ENCODE measurements at regions not wholly inside any gene's neighbourhood (a gene's known extent, or its start where the extent isn't known, plus 50 kb on each side); places are given as distances from the start of the nearest gene placed in this dataset.

GRCh38 chr5:68538814-68539420 is 323.4 kb downstream of the PIK3R1 start:
- no peak for DNase-seq (ENCODE audit: low read depth)

- DNase-seq (ENCODE audit: low read depth) = no peak
Observed at GRCh38 chr5:68540798-68541590, 325.4 kb downstream of the PIK3R1 start.

GRCh38 chr5:68542207-68542606 is 326.7 kb downstream of the PIK3R1 start:
- DNase-seq (ENCODE audit: low read depth) = no peak

DNA sequence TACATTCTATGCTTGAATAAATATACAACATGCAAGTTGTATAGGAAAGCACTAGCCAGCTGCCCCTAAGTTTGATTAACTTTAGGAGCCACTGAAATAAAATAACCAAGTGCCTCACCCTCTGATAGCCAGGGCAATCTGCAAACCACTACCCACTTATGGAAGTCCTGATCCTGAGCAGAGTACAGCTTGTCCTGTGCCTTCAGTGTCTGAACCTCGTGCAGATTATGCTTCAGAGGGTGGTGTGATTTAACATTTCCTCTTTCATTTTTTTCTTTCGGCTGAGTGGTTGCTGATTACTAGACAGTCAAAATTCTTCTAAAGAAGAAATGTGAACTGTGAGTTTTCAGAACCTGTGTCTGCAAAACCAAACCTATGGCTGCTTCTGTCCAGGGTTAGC is 327.7 kb downstream of the PIK3R1 start:
- DNase-seq (ENCODE audit: low read depth) = no peak

- no peak for DNase-seq (ENCODE audit: low read depth)
Observed at GRCh38 chr5:68544091-68544647, 328.6 kb downstream of the PIK3R1 start.

- DNase-seq (ENCODE audit: low read depth) = no peak
Observed at GRCh38 chr5:68544648-68545552, 329.3 kb downstream of the PIK3R1 start.

- no peak for DNase-seq (ENCODE audit: low read depth)
Observed at GRCh38 chr5:68545636-68546295, 330.2 kb downstream of the PIK3R1 start.

GRCh38 chr5:68547056-68547455 is 331.5 kb downstream of the PIK3R1 start:
- DNase-seq (ENCODE audit: low read depth) = no peak

GRCh38 chr5:68547622-68548021 is 332.1 kb downstream of the PIK3R1 start:
- DNase-seq (ENCODE audit: low read depth) = no peak

GRCh38 chr5:68548959-68549676 is 333.6 kb downstream of the PIK3R1 start:
- no peak for DNase-seq (ENCODE audit: low read depth)

DNA sequence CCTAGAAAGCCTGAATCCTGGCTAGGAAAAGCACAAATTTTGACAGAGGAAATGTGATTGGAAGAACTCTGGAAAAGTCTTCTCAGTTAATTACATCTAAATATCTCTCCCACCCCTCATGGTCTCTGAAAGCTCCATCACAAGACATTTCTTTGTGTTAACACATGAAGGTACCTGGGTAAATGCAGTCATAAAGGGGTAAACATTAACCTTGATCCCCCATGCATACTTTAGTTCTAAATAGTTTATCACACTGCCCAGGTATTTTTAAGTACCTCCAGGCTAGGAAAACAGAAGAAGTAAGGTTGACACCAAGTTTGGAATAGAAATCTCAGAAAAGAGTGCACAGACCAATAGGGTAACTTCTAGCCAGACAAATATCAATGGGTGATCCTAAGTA is 334.5 kb downstream of the PIK3R1 start:
- DNase-seq (ENCODE audit: low read depth) = no peak

DNA sequence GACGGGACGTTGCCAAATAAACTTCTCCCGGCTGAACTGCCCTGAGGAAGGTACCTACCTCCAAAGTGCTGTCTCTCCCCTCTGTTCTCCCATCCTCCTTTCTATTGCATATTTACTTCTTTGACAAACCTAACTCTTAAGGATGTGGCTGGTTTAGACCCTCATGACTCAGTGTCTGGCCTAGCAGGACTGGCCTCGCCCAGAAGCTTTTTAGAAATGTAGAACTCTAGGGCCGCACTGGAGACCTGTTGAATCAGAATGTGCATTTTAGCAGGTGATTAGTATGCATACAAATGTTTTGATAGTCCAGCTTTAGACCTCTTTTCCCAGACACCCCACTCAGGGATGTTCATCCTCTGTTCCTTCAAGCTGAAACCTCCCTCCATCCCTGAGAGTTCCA is 335.9 kb downstream of the PIK3R1 start:
- DNase-seq (ENCODE audit: low read depth) = no peak

DNA sequence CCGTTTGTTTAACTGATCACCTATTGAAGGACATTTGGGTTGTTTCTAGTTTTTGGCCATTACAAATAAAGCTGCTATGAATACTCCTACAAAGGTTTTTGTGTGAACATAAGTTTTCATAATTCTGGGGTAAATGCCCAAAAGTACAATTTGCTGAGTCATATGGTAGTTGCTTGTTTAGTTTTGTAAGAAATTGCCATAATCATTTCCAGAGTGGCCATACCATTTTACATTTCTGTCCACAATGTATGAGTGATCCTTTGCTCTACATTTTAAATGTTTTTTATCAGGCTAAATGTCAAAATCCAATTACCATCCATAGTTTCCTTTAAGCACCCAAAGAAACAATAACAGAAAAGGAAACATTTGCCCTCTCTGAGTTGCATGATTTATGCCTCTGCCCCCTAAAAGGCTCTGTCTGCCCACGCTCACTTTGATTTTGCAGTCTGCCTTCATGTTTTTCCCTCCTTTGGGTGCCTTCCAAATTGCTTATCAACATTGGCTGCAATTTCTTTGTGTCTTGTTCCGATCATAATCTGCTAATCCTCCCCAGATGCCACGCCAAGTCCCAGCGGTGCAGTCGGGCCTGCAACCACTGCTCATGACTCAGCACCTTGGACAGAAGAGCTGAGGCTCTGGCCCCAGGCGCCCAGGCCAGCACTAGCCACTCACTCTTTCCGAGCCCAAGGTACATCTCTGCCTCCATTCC is 339.2 kb downstream of the PIK3R1 start:
- no peak for DNase-seq (ENCODE audit: low read depth)

DNA sequence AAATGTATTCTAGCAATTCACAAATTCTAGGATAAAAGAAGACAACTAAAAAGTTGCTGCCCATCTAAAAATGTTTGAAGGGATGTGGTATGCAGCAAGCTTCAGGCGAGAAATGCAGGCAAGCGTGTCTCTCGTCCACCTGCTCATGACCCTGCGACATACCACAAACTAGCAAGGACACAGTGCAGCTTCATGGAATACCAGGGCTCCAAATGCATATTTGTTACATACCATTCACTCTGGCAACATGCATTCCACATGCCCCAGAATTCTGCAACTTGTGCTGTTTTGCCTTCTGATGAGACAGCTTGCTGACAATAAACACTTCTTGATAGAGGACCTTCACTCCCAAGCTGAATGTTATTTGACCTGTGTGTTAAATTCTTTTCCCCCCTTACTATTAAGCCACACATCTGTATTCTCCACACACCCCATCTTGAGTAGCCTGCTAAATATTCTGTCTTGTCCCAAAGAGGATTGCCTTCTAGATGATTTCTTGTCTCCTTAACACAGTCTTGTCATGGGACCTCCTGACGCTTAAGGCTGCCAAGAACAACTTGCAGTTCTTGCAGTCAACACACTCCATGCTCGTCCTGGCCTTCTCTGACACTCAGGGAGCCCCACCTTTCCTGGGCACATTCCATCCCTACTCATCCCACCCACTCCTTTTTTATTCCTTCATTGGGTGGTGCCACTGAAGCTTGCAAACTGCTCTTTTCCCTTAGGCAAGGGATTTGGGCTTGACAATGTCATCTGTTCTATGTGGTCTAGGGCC is 340.5 kb downstream of the PIK3R1 start:
- DNase-seq (ENCODE audit: low read depth) = no peak

DNA sequence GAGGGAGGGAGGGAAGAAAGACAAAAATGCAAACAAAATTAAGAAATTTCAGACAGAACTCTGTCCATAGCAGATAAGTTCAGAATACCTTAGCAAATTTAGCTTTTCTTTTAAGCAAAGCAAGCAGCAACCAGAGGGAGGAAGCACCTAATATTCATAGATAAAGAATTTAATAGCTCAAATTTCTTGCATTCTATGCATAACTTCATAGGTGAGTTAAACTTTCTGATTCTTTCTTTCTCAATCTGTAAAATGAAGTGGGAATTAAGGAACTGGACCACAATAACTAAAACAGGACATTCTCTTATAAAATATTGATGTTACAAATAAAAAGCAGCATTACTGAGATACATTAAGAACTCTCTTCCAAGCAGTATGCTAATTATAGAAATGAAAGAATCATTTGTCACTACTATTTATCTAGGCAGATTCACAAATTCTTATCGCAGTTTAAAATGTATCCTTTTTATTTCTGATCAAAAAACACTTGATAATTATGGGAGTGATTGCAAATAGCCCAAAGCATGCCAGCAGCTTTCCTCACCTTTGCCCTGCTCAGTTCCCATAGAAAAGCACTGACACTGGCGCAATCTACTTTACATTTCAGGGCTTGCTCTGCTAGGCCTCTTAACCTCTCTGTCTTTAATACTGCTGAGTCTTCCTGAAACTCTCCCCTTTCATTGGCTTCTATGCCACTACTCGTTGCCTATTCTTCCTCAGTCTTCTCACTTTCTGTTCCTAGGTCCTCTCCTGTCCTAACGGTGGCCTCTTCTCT is 341.8 kb downstream of the PIK3R1 start:
- no peak for DNase-seq (ENCODE audit: low read depth)

DNA sequence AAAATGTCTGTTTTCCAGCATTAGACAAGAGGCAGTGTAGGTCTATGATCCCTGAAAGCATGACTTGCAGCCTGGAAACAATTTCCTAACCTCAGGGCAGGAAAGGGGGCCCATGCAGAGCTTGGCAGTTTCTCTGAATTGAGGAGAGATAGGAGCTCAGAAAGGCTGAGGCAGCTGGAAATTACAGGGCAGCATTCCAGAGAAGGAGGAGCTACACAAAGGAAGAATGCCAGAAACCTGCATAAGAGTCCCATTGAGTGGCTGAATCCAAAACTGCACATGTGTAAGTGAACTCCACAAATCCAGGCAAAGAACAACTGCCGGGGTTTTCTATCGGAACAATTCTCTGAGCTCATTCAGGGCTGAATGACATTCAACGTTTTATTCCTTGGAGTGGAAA is 346.8 kb downstream of the PIK3R1 start:
- DNase-seq (ENCODE audit: low read depth) = no peak

DNA sequence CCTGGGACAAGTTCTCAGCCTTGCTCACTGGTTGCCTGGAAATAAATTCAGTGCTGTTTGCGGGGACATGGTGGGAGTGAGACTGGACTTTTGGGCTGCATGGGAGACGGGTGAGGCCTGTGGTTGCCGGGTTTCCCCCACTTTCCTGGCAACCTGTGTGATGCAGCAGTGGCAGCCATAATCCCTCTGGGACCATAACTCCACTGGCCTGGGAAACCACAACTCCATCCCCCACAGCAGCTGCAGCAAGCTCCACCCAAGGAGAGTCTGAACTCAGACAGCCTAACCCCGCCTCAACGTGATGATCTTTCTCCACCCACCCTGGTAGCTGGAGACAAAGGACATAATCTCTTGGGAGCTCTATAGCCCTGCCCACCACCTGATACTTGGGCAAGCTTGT is 349.9 kb downstream of the PIK3R1 start:
- DNase-seq (ENCODE audit: low read depth) = no peak

GRCh38 chr5:68576805-68577204 is 361.2 kb downstream of the PIK3R1 start:
- DNase-seq (ENCODE audit: low read depth) = no peak

GRCh38 chr5:68582284-68582683 is 366.7 kb downstream of the PIK3R1 start:
- DNase-seq (ENCODE audit: low read depth) = no peak
